ENCODE measurements at regions not wholly inside any gene's neighbourhood (a gene's known extent, or its start where the extent isn't known, plus 50 kb on each side); places are given as distances from the start of the nearest gene placed in this dataset.

GRCh38 chr1:105779727-105780126 is 1276.7 kb upstream of the PRMT6 start:
- no peak overlapping the region for H3K4me3 ChIP-seq (ENCODE audit: control extremely low read depth in 1 of 5, extremely low read depth in 1 of 5, insufficient read depth in 1 of 5, low read depth in 2 of 5, low read length in 4 of 5)
- Mint-ChIP-seq H3K4me1 (no peaks in the 10 kb centered on the region), H3K27ac (no peak overlapping the region), H3K4me3 (no peak overlapping the region), H3K27me3 (no peaks in the 10 kb centered on the region), H3K9me3 (ENCODE audit: insufficient read depth) (peaks cover 5% of the 10 kb centered on the region)
- H3K27ac ChIP-seq (ENCODE audit: low read length in 2 of 2), result no peak overlapping the region
- ChIA-PET POLR2A (no interaction called here), CTCF (no interaction called here)
- no peaks in the 10 kb centered on the region for H3K4me1 ChIP-seq (ENCODE audit: control insufficient read depth in 2 of 2, insufficient read depth in 2 of 2, low read length in 2 of 2)
- no peaks in the 10 kb centered on the region for H3K79me2 ChIP-seq (ENCODE audit: control insufficient read depth, insufficient read depth, low read length)
- intact Hi-C loops (cut with micrococcal nuclease), result no loop called here
- no peak overlapping the region for H2AFZ ChIP-seq (ENCODE audit: insufficient read depth, low read depth, low read length, poor library complexity, severe bottlenecking)
- no peaks in the 10 kb centered on the region for H3K36me3 ChIP-seq (replicated peaks in 1 of 2; ENCODE audit: control extremely low read depth in 1 of 2, control insufficient read depth in 1 of 2, extremely low read depth in 1 of 2, insufficient read depth in 2 of 2, low read length in 1 of 2)
- H3K4me2 ChIP-seq (replicated peaks; ENCODE audit: low read depth, low read length, poor library complexity, severe bottlenecking), result no peak overlapping the region
- peaks cover 0 to 3% (median 0%) of the 10 kb centered on the region in 3 donors for H3K9me3 ChIP-seq (ENCODE audit: control extremely low read depth in 1 of 3, control insufficient read depth in 2 of 3, insufficient read depth in 1 of 3, low read length in 2 of 3)
- ATAC-seq (ENCODE audit: low read depth) (no peak), DNase-seq (no peak)
- TF ChIP-seq EZH2 (IDR thresholded peaks at IDR 0.05; ENCODE audit: borderline replicate concordance, insufficient read depth, low read depth, low read length, poor library complexity, severe bottlenecking) (no peak), CTCF (IDR thresholded peaks at IDR 0.05) (no peak)
- H3K9ac ChIP-seq (ENCODE audit: low read length), result no peak overlapping the region
- 70% methylated on average over 3 of the region's 4 CpGs for WGBS (ENCODE audit: insufficient coverage)
- H3K27me3 ChIP-seq (replicated peaks in 1 of 4; ENCODE audit: control extremely low read depth in 1 of 4, control insufficient read depth in 3 of 4, insufficient read depth in 4 of 4, low read length in 3 of 4), result no peaks in the 10 kb centered on the region
- no peaks in the 10 kb centered on the region for H4K20me1 ChIP-seq (ENCODE audit: control insufficient read depth, insufficient read depth, low read length, poor library complexity, severe bottlenecking)

GRCh38 chr1:105785021-105785420 is 1271.5 kb upstream of the PRMT6 start:
- Histone ChIP-seq H3K9ac (ENCODE audit: low read length) (no peak overlapping the region), H3K4me1 (ENCODE audit: control insufficient read depth in 2 of 2, insufficient read depth in 2 of 2, low read length in 2 of 2) (no peaks in the 10 kb centered on the region), H3K4me2 (replicated peaks; ENCODE audit: low read depth, low read length, poor library complexity, severe bottlenecking) (no peak overlapping the region), H3K36me3 (replicated peaks in 1 of 2; ENCODE audit: control extremely low read depth in 1 of 2, control insufficient read depth in 1 of 2, extremely low read depth in 1 of 2, insufficient read depth in 2 of 2, low read length in 1 of 2) (no peaks in the 10 kb centered on the region), H4K20me1 (ENCODE audit: control insufficient read depth, insufficient read depth, low read length, poor library complexity, severe bottlenecking) (no peaks in the 10 kb centered on the region), H3K4me3 (ENCODE audit: control extremely low read depth in 1 of 5, extremely low read depth in 1 of 5, insufficient read depth in 1 of 5, low read depth in 2 of 5, low read length in 4 of 5) (no peak overlapping the region), H3K79me2 (ENCODE audit: control insufficient read depth, insufficient read depth, low read length) (no peaks in the 10 kb centered on the region), H3K27me3 (replicated peaks in 1 of 4; ENCODE audit: control extremely low read depth in 1 of 4, control insufficient read depth in 3 of 4, insufficient read depth in 4 of 4, low read length in 3 of 4) (no peaks in the 10 kb centered on the region), H3K9me3 (ENCODE audit: control extremely low read depth in 1 of 3, control insufficient read depth in 2 of 3, insufficient read depth in 1 of 3, low read length in 2 of 3) (no peaks in the 10 kb centered on the region), H2AFZ (ENCODE audit: insufficient read depth, low read depth, low read length, poor library complexity, severe bottlenecking) (no peak overlapping the region), H3K27ac (ENCODE audit: low read length in 2 of 2) (no peak overlapping the region)
- intact Hi-C loops (cut with micrococcal nuclease), result no loop called here
- WGBS (ENCODE audit: insufficient coverage), result no CpG with 5 or more reads among the region's 2 CpGs
- H3K27me3 Mint-ChIP-seq, result no peaks in the 10 kb centered on the region
- no peaks in the 10 kb centered on the region for H3K4me1 Mint-ChIP-seq
- DNase-seq (no peak), ATAC-seq (ENCODE audit: low read depth) (no peak)
- TF ChIP-seq CTCF (IDR thresholded peaks at IDR 0.05), result no peak
- TF ChIP-seq EZH2 (IDR thresholded peaks at IDR 0.05; ENCODE audit: borderline replicate concordance, insufficient read depth, low read depth, low read length, poor library complexity, severe bottlenecking), result no peak
- no peak overlapping the region for H3K27ac Mint-ChIP-seq
- H3K4me3 Mint-ChIP-seq, result no peak overlapping the region
- ChIA-PET POLR2A (no interaction called here), CTCF (no interaction called here)
- H3K9me3 Mint-ChIP-seq (ENCODE audit: insufficient read depth), result peaks cover 3% of the 10 kb centered on the region
